ENCODE measurements at regions not wholly inside any gene's neighbourhood (a gene's known extent, or its start where the extent isn't known, plus 50 kb on each side); places are given as distances from the start of the nearest gene placed in this dataset.

DNA sequence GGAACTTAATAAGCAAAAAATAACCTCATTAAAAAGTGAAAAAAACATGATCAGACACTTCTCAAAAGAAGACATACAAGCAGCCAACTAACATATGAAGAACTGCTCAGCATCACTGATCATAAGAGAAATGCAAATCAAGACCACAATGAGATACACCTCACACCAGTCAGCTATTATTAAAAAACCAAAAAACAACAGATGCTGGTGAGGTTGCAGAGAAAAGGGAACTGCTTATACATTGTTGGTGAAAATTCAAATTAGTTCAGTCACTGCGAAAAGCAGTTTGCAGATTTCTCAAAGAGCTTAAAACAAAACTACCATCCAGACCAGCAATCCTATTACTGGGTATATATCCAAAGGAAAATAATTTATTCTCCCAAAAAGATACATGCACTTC lies 513.3 kb downstream of the MDFIC start:
- DNase-seq (no peak), ATAC-seq (ENCODE audit: low read depth) (no peak)
- Histone ChIP-seq H3K27me3 (ENCODE audit: control insufficient read depth, insufficient read depth, low read length) (no peaks in the 10 kb centered on the region), H3K14ac (replicated peaks; ENCODE audit: low read depth, low read length) (no peak overlapping the region), H4K91ac (ENCODE audit: insufficient read depth, low read depth, low read length) (no peak overlapping the region), H2AFZ (replicated peaks; ENCODE audit: low read length, poor library complexity) (no peak overlapping the region), H3K4ac (ENCODE audit: low read depth, low read length) (no peak overlapping the region), H3K79me1 (ENCODE audit: low read depth in 1 of 2, low read length in 2 of 2) (no peaks in the 10 kb centered on the region), H3K36me3 (ENCODE audit: control insufficient read depth, insufficient read depth, low read length) (no peaks in the 10 kb centered on the region), H2AK5ac (ENCODE audit: low read depth, low read length) (no peak overlapping the region), H3K4me3 (ENCODE audit: insufficient read depth, low read depth, low read length) (no peak overlapping the region), H2BK120ac (ENCODE audit: low read depth, low read length) (no peak overlapping the region), H3K9ac (ENCODE audit: low read depth, low read length) (no peak overlapping the region), H3K4me1 (ENCODE audit: control insufficient read depth, insufficient read depth, low read length) (no peaks in the 10 kb centered on the region), H3K4me2 (ENCODE audit: low read depth, low read length) (no peak overlapping the region), H4K20me1 (ENCODE audit: insufficient read depth, low read length) (no peaks in the 10 kb centered on the region), H2BK20ac (ENCODE audit: low read depth, low read length) (no peak overlapping the region), H3K9me1 (ENCODE audit: insufficient read depth, low read length) (no peaks in the 10 kb centered on the region), H3K9me3 (ENCODE audit: control insufficient read depth, insufficient read depth, low read length) (no peaks in the 10 kb centered on the region), H4K8ac (ENCODE audit: low read depth in 2 of 2, low read length in 2 of 2) (no peak overlapping the region), H3K56ac (ENCODE audit: extremely low read depth, insufficient read depth, low read length) (no peak overlapping the region), H4K5ac (ENCODE audit: low read depth, low read length) (no peak overlapping the region), H2AK9ac (replicated peaks; ENCODE audit: low read depth, low read length, poor library complexity) (no peak overlapping the region), H3K27ac (ENCODE audit: insufficient read depth, low read length) (no peak overlapping the region), H2BK15ac (ENCODE audit: low read depth, low read length) (no peak overlapping the region), H3K18ac (ENCODE audit: low read depth, low read length) (no peak overlapping the region), H3K23ac (ENCODE audit: low read depth, low read length) (no peak overlapping the region), H2BK5ac (ENCODE audit: low read depth, low read length, poor library complexity, severe bottlenecking) (no peak overlapping the region)
- dilution Hi-C loops (cut with HindIII; ENCODE audit: low sequenced_read_pairs, unreplicated experiment) (no loop called here), intact Hi-C loops (cut with micrococcal nuclease) (no loop called here), in situ Hi-C loops (cut with MboI; ENCODE audit: low sequenced_read_pairs) (no loop called here)
- WGBS, 2 experiments (ENCODE audit: extremely low coverage in 2 of 2, insufficient read length in 1 of 2), result no CpG with 5 or more reads among the region's 1 CpG
- CTCF ChIA-PET, result no interaction called here
- POLR2A ChIA-PET (ENCODE audit: unreplicated experiment), result no interaction called here
- BruUV-seq (replicated peaks), result no TSS peak
- TF ChIP-seq MAZ (IDR thresholded peaks at IDR 0.05; ENCODE audit: borderline replicate concordance, low read depth, low read length) (no peak), SMC3 (IDR thresholded peaks at IDR 0.05; ENCODE audit: low read depth, low read length) (no peak), MAFK (IDR thresholded peaks at IDR 0.05; ENCODE audit: low read depth, low read length) (no peak), RFX5 (IDR thresholded peaks at IDR 0.05; ENCODE audit: low read depth, low read length) (no peak), RAD21 (IDR thresholded peaks at IDR 0.05; ENCODE audit: low read length) (no peak), CEBPB (IDR thresholded peaks at IDR 0.05; ENCODE audit: low read depth, low read length) (no peak), FOS (IDR thresholded peaks at IDR 0.05; ENCODE audit: low read depth, low read length) (no peak), BHLHE40 (IDR thresholded peaks at IDR 0.05; ENCODE audit: low read depth, low read length) (no peak), CHD1 (IDR thresholded peaks at IDR 0.05; ENCODE audit: low read depth, low read length) (no peak), RCOR1 (IDR thresholded peaks at IDR 0.05; ENCODE audit: insufficient replicate concordance, low read length) (no peak), MXI1 (IDR thresholded peaks at IDR 0.05; ENCODE audit: borderline replicate concordance, low read depth, low read length) (no peak), NFE2L2 (IDR thresholded peaks at IDR 0.05; ENCODE audit: low read depth, low read length) (no peak), CTCF (conservative IDR thresholded peaks at IDR 0.05; ENCODE audit: low read depth, low read length) (no peak)
